HCT116 (cell line): ENCODE measurements at regions not wholly inside any gene's neighbourhood (a gene's known extent, or its start where the extent isn't known, plus 50 kb on each side); places are given as distances from the start of the nearest gene placed in this dataset.

Experiments
- ATAC-seq: fragments of 200-7000 bp; cut with Tn5 transposase; 2 replicates; pipeline ENCODE4 v1.9.1; 2020; ENCODE audit warnings: mild to moderate bottlenecking, moderate library complexity
- BruUV-seq: library from RNA; stranded (reverse); fragments of 400-500 nt; replicated peaks from 2 replicates; lab custom pipeline; 2021; lab: Mats Ljungman, UMichigan
- CTCF ChIA-PET: fragments of 300-600 bp; sonication (Branson Sonifier 250); formaldehyde crosslinking; loops from one replicate; lab custom pipeline; 2021; ENCODE audit warnings: antibody characterized with exemption; lab: Charles Lee
- POLR2A ChIA-PET: fragments of 300-600, 350-600 bp; sonication (Branson Sonifier 250); formaldehyde crosslinking; loops from one replicate; lab custom pipeline; 2021; ENCODE audit warnings: antibody characterized with exemption; lab: Charles Lee
- RAD21 ChIA-PET, 2 experiments: fragments of 300-600 bp; sonication (Branson Sonifier 250); formaldehyde crosslinking; loops; one replicate each; lab custom pipeline; 2023; ENCODE audit warnings: low total read pairs in 2 of 2; ENCODE audit not compliant: uncharacterized antibody in 2 of 2, unreplicated experiment in 2 of 2, low non-redundant PET in 1 of 2; lab: Charles Lee
- DNase-seq: peaks from one replicate; pipeline ENCODE4 v3.0.0-alpha.2; 2010; ENCODE audit warnings: low read depth, low spot score
- H2AFZ ChIP-seq: fragments of 200-600 bp; shearing (Covaris generic), sonication (generic); 2 replicates; pipeline ENCODE4 v1.6.1; 2017; ENCODE audit warnings: low read depth, mixed run types, mixed read lengths, antibody characterized with exemption, low read length; ENCODE audit not compliant: poor library complexity, severe bottlenecking
- H3K27ac ChIP-seq: 2 replicates; pipeline ENCODE4 v1.5.1; 2012; ENCODE audit warnings: low read depth, low read length
- H3K27me3 ChIP-seq: fragments of 200-600 bp; sonication (generic); 2 replicates; pipeline ENCODE4 v1.6.1; 2016; ENCODE audit warnings: mixed run types, low read length, mixed read lengths; ENCODE audit not compliant: insufficient read depth
- H3K36me3 ChIP-seq, 2 experiments: fragments of 200-500 bp in 1 of 2; fragments of 200-600 bp in 1 of 2; sonication (Bioruptor generic) in 1 of 2; sonication (generic) in 1 of 2; 2 replicates each; pipeline versions ENCODE4 v1.5.1 to v1.6.1; 2014 to 2016; ENCODE audit warnings: low read length in 2 of 2, inconsistent platforms in 1 of 2, mixed read lengths in 1 of 2, mixed run types in 1 of 2; ENCODE audit not compliant: insufficient read depth in 2 of 2, control insufficient read depth in 1 of 2
- H3K4me1 ChIP-seq, 2 experiments: fragments of 200-600 bp in 1 of 2; sonication (generic) in 1 of 2; 2 replicates each; pipeline versions ENCODE4 v1.5.1 to v1.6.1; 2012 to 2017; ENCODE audit warnings: low read length in 2 of 2, inconsistent platforms in 1 of 2, mild to moderate bottlenecking in 1 of 2, mixed read lengths in 1 of 2, mixed run types in 1 of 2, moderate library complexity in 1 of 2; ENCODE audit not compliant: insufficient read depth in 2 of 2, control insufficient read depth in 1 of 2
- H3K4me2 ChIP-seq: fragments of 200-600 bp; sonication (generic); 2 replicates; pipeline ENCODE4 v1.6.1; 2017; ENCODE audit warnings: mixed run types, low read length, mixed read lengths
- H3K4me3 ChIP-seq, 2 experiments: fragments of 200-600 bp in 1 of 2; sonication (generic) in 1 of 2; replicated peaks in 1 of 2; 2 replicates each; pipeline ENCODE4 v1.5.1; 2011 to 2016; ENCODE audit warnings: low read length in 2 of 2, control low read depth in 1 of 2, low read depth in 1 of 2, mild to moderate bottlenecking in 1 of 2, mixed read lengths in 1 of 2, mixed run types in 1 of 2
- H3K79me2 ChIP-seq: fragments of 200-600 bp; sonication (generic); 2 replicates; pipeline ENCODE4 v1.6.1; 2017; ENCODE audit warnings: mild to moderate bottlenecking, mixed run types, low read length, moderate library complexity, mixed read lengths; ENCODE audit not compliant: insufficient read depth
- H3K9ac ChIP-seq: fragments of 200-600 bp; sonication (generic); 2 replicates; pipeline ENCODE4 v1.6.1; 2016; ENCODE audit warnings: low read length, mixed read lengths
- H3K9me2 ChIP-seq: fragments of 200-600 bp; sonication (generic), shearing (Covaris generic); 2 replicates; pipeline ENCODE4 v1.6.1; 2017; ENCODE audit warnings: mixed run types, mild to moderate bottlenecking, moderate library complexity; ENCODE audit not compliant: insufficient read depth
- H3K9me3 ChIP-seq, 2 experiments: fragments of 200-500 bp in 1 of 2; fragments of 200-600 bp in 1 of 2; sonication (Bioruptor generic) in 1 of 2; sonication (generic) in 1 of 2; 2 replicates each; pipeline ENCODE4 v1.6.1; 2014 to 2017; ENCODE audit warnings: low read length in 2 of 2, mixed read lengths in 2 of 2, inconsistent platforms in 1 of 2, low read depth in 1 of 2, mild to moderate bottlenecking in 1 of 2, mixed run types in 1 of 2, moderate library complexity in 1 of 2; ENCODE audit not compliant: control insufficient read depth in 1 of 2, insufficient read depth in 1 of 2
- H4K20me1 ChIP-seq: fragments of 200-600 bp; sonication (generic), shearing (Covaris generic); 2 replicates; pipeline ENCODE4 v1.6.1; 2017; ENCODE audit warnings: mixed run types, mild to moderate bottlenecking, moderate library complexity; ENCODE audit not compliant: insufficient read depth
- CBX3 ChIP-seq: IDR thresholded peaks from 2 replicates; pipeline ENCODE4 v1.6.1; 2012; ENCODE audit warnings: low read depth
- EGR1 ChIP-seq: IDR thresholded peaks from 2 replicates; pipeline ENCODE4 v1.6.1; 2012; ENCODE audit warnings: low read depth
- EZH2 ChIP-seq: fragments of 200-600 bp; sonication (generic); IDR thresholded peaks from 2 replicates; pipeline ENCODE4 v1.6.1; 2017; ENCODE audit warnings: antibody characterized with exemption, mixed run types
- FOSL1 ChIP-seq: IDR thresholded peaks from 2 replicates; pipeline ENCODE4 v1.6.1; 2012; ENCODE audit warnings: low read depth
- YY1 ChIP-seq: IDR thresholded peaks from 2 replicates; pipeline ENCODE4 v1.6.1; 2011; ENCODE audit warnings: low read length, low read depth, moderate library complexity, mild to moderate bottlenecking; ENCODE audit not compliant: insufficient replicate concordance; ENCODE audit errors: extremely low read depth
- intact Hi-C: fragments of 100-400 bp; cut with micrococcal nuclease; formaldehyde crosslinking; loops from 2 replicates; pipeline ENCODE4 v1.10.0; 2022
- TF ChIP-seq, protein P1 (sequence below): IDR thresholded peaks from 2 replicates; pipeline ENCODE4 v1.6.1; 2012
- TF ChIP-seq, protein P2 (sequence below): IDR thresholded peaks from 2 replicates; pipeline ENCODE4 v1.6.1; 2012; ENCODE audit warnings: low read depth
- TF ChIP-seq, protein P3 (sequence below), 3 experiments: fragments of 200-600 bp in 1 of 3; sonication (generic) in 1 of 3; IDR thresholded peaks in 2 of 3; conservative IDR thresholded peaks in 1 of 3; 2 replicates each; pipeline ENCODE4 v1.5.1; 2012 to 2017; ENCODE audit warnings: low read depth in 2 of 3, low read length in 2 of 3, antibody characterized with exemption in 1 of 3, borderline replicate concordance in 1 of 3, control low read depth in 1 of 3, mild to moderate bottlenecking in 1 of 3, mixed read lengths in 1 of 3, mixed run types in 1 of 3, moderate library complexity in 1 of 3; ENCODE audit not compliant: insufficient read depth in 1 of 3
- TF ChIP-seq, protein P4 (sequence below): IDR thresholded peaks from 2 replicates; pipeline ENCODE4 v1.6.1; 2012

DNA sequence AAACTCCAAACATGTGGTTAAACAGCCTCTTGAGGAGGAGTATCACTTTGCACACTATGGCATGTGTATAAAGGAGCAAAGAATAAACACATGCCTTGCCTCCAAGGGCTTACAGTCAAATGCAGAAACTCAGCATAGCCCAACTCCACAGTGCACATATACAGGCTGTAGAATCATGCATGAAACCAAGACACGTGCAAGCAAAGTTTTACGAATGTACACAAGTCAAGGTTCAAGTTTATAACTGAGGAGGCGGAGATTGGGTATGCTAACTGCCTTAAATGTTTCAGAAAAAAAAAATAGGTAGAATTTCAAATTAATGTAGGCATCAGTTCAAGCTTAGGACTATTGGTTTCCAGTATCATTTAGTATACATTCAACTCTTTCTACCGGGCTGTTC, 321.1 kb downstream of the SOX9 start (continued):
- TF ChIP-seq, protein P1, sequence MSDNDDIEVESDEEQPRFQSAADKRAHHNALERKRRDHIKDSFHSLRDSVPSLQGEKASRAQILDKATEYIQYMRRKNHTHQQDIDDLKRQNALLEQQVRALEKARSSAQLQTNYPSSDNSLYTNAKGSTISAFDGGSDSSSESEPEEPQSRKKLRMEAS: no peak
- no peak for TF ChIP-seq YY1
- TF ChIP-seq, all 23 proteins: peak for 0

DNA sequence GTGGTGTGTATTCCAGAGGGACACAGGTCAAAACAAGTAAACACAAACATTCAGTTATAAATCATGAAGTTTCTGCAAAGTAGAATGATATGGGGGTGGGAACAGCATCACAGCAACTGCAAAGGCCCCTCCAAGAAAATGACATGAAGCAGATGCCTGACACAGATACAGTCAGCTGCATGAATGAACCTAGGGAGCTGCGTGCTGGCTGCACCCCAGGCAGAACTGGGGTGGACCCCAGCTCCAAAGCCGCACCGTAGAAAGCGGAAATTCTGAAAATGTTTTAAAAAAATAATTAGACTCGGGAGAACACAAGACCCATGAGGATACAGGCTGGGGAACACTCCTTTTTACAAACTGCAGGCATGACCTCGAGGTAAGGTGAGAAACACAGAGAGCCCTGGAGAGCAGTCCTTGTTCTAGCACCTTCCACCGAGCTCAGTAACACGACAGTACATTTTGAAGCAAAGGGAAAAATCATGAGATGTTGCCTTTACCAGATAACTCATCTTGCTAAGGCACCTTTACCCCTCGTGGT, 323.8 kb downstream of the SOX9 start:
- Histone ChIP-seq H3K36me3 (no peaks in the 10 kb centered on the region), H3K4me3 (no peak overlapping the region), H3K9me2 (no peaks in the 10 kb centered on the region), H3K79me2 (peaks cover 68% of the 10 kb centered on the region), H3K9ac (no peak overlapping the region), H3K27me3 (no peaks in the 10 kb centered on the region), H3K9me3 (no peaks in the 10 kb centered on the region), H4K20me1 (no peaks in the 10 kb centered on the region), H3K4me1 (peaks cover 0 to 12% of the 10 kb centered on the region in 2 experiments; a peak in 2 of 4 replicates), H2AFZ (no peak overlapping the region), H3K4me2 (no peak overlapping the region), H3K27ac (no peak overlapping the region)
- POLR2A ChIA-PET: no interaction called here
- ATAC-seq (no peak), DNase-seq (no peak)
- CTCF ChIA-PET: interaction anchor here (1.0 kb wide), 1 partner anchor 14 kb away, joined by 3 read pairs; no protein-coding TSS in a partner anchor
- RAD21 ChIA-PET: no interaction called here
- BruUV-seq: no TSS peak
- no peak for TF ChIP-seq YY1
- no peak for TF ChIP-seq EGR1
- no peak for TF ChIP-seq EZH2
- TF ChIP-seq CBX3: no peak
- TF ChIP-seq, protein P2, sequence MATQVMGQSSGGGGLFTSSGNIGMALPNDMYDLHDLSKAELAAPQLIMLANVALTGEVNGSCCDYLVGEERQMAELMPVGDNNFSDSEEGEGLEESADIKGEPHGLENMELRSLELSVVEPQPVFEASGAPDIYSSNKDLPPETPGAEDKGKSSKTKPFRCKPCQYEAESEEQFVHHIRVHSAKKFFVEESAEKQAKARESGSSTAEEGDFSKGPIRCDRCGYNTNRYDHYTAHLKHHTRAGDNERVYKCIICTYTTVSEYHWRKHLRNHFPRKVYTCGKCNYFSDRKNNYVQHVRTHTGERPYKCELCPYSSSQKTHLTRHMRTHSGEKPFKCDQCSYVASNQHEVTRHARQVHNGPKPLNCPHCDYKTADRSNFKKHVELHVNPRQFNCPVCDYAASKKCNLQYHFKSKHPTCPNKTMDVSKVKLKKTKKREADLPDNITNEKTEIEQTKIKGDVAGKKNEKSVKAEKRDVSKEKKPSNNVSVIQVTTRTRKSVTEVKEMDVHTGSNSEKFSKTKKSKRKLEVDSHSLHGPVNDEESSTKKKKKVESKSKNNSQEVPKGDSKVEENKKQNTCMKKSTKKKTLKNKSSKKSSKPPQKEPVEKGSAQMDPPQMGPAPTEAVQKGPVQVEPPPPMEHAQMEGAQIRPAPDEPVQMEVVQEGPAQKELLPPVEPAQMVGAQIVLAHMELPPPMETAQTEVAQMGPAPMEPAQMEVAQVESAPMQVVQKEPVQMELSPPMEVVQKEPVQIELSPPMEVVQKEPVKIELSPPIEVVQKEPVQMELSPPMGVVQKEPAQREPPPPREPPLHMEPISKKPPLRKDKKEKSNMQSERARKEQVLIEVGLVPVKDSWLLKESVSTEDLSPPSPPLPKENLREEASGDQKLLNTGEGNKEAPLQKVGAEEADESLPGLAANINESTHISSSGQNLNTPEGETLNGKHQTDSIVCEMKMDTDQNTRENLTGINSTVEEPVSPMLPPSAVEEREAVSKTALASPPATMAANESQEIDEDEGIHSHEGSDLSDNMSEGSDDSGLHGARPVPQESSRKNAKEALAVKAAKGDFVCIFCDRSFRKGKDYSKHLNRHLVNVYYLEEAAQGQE: no peak
- no peak for TF ChIP-seq FOSL1
- TF ChIP-seq, protein P3, sequence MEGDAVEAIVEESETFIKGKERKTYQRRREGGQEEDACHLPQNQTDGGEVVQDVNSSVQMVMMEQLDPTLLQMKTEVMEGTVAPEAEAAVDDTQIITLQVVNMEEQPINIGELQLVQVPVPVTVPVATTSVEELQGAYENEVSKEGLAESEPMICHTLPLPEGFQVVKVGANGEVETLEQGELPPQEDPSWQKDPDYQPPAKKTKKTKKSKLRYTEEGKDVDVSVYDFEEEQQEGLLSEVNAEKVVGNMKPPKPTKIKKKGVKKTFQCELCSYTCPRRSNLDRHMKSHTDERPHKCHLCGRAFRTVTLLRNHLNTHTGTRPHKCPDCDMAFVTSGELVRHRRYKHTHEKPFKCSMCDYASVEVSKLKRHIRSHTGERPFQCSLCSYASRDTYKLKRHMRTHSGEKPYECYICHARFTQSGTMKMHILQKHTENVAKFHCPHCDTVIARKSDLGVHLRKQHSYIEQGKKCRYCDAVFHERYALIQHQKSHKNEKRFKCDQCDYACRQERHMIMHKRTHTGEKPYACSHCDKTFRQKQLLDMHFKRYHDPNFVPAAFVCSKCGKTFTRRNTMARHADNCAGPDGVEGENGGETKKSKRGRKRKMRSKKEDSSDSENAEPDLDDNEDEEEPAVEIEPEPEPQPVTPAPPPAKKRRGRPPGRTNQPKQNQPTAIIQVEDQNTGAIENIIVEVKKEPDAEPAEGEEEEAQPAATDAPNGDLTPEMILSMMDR (IDR thresholded peaks at IDR 0.05 in 2 of 3, conservative IDR thresholded peaks at IDR 0.05 in 1 of 3; ENCODE audit: borderline replicate concordance in 1 of 3, insufficient read depth in 1 of 3, low read depth in 2 of 3, low read length in 2 of 3): no peak
- TF ChIP-seq, protein P4, sequence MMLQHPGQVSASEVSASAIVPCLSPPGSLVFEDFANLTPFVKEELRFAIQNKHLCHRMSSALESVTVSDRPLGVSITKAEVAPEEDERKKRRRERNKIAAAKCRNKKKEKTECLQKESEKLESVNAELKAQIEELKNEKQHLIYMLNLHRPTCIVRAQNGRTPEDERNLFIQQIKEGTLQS: no peak
- intact Hi-C loops: no loop called here
